Colonic mucosa (tissue), 4 donors: ENCODE measurements at regions not wholly inside any gene's neighbourhood (a gene's known extent, or its start where the extent isn't known, plus 50 kb on each side); places are given as distances from the start of the nearest gene placed in this dataset.

Source experiments
- DNase-seq: peaks from one replicate; pipeline ENCODE4 v3.0.0-alpha.2; 2020
- H3K27ac ChIP-seq: fragments of 200-600 bp; one replicate; pipeline ENCODE4 v1.8.0; 2021
- H3K27me3 ChIP-seq: fragments of 200-600 bp; one replicate; pipeline ENCODE4 v1.8.0; 2021
- H3K36me3 ChIP-seq: fragments of 200-600 bp; one replicate; pipeline ENCODE4 v1.8.0; 2021
- H3K4me1 ChIP-seq: fragments of 200-600 bp; one replicate; pipeline ENCODE4 v1.8.0; 2021; ENCODE audit warnings: mild to moderate bottlenecking
- H3K4me3 ChIP-seq: fragments of 200-600 bp; one replicate; pipeline ENCODE4 v1.8.0; 2021
- H3K9ac ChIP-seq, 2 donors: one replicate each; pipeline ENCODE4 v1.7.0; 2013; ENCODE audit warnings: control low read depth in 2 of 2, low read depth in 2 of 2, low read length in 2 of 2
- H3K9me3 ChIP-seq: fragments of 200-600 bp; one replicate; pipeline ENCODE4 v1.8.0; 2021
- CTCF ChIP-seq: fragments of 200-600 bp; IDR thresholded peaks from one replicate; pipeline ENCODE4 v1.8.0; 2022; ENCODE audit warnings: antibody characterized with exemption, mild to moderate bottlenecking
- intact Hi-C: fragments of 100-400 bp; cut with DNase I; formaldehyde crosslinking; loops from one replicate; pipeline ENCODE4 v1.14.1; 2022
- donor health status: healthy.
- donor health status: DM: no; HTN: no; CAD: no.
- donor health status: DM: no; HTN: no; CAD: no.

GRCh38 chr2:122239440-122239839 is 484.0 kb downstream of the TSN start:
- H3K4me1 ChIP-seq: no peaks in the 10 kb centered on the region

GRCh38 chr2:122244598-122245229 is 489.3 kb downstream of the TSN start:
- no peak for DNase-seq
- Histone ChIP-seq H3K4me1 (no peaks in the 10 kb centered on the region), H3K4me3 (no peak overlapping the region), H3K9me3 (no peaks in the 10 kb centered on the region), H3K9ac (no peak overlapping the region), H3K27me3 (no peaks in the 10 kb centered on the region), H3K36me3 (no peaks in the 10 kb centered on the region), H3K27ac (no peak overlapping the region)
- intact Hi-C loops: no loop called here
- TF ChIP-seq CTCF: no peak

More at GRCh38 chr2:122239440-122239839, 484.0 kb downstream of the TSN start:
- DNase-seq: no peak
- intact Hi-C loops: no loop called here
- H3K36me3 ChIP-seq: no peaks in the 10 kb centered on the region
- no peaks in the 10 kb centered on the region for H3K9me3 ChIP-seq
- H3K9ac ChIP-seq: no peak overlapping the region
- no peak overlapping the region for H3K4me3 ChIP-seq
- H3K27ac ChIP-seq: no peak overlapping the region
- H3K27me3 ChIP-seq: no peaks in the 10 kb centered on the region
- no peak for TF ChIP-seq CTCF

- intact Hi-C loops: no loop called here
- no peak overlapping the region for H3K4me3 ChIP-seq
- no peaks in the 10 kb centered on the region for H3K27me3 ChIP-seq
- no peaks in the 10 kb centered on the region for H3K4me1 ChIP-seq
- no peak overlapping the region for H3K9ac ChIP-seq
- no peaks in the 10 kb centered on the region for H3K36me3 ChIP-seq
- no peak overlapping the region for H3K27ac ChIP-seq
- H3K9me3 ChIP-seq: no peaks in the 10 kb centered on the region
- DNase-seq: no peak
- no peak for TF ChIP-seq CTCF
Observed at GRCh38 chr2:122249673-122250072, 494.2 kb downstream of the TSN start.

GRCh38 chr2:122251158-122251557 is 495.7 kb downstream of the TSN start:
- Histone ChIP-seq H3K9me3 (no peaks in the 10 kb centered on the region), H3K4me3 (no peak overlapping the region), H3K36me3 (no peaks in the 10 kb centered on the region), H3K27me3 (no peaks in the 10 kb centered on the region), H3K27ac (no peak overlapping the region), H3K9ac (no peak overlapping the region), H3K4me1 (no peaks in the 10 kb centered on the region)
- intact Hi-C loops: no loop called here
- DNase-seq: no peak
- TF ChIP-seq CTCF: no peak

GRCh38 chr2:122251566-122251965 is 496.1 kb downstream of the TSN start:
- DNase-seq: no peak
- Histone ChIP-seq H3K36me3 (no peaks in the 10 kb centered on the region), H3K9ac (no peak overlapping the region), H3K9me3 (no peaks in the 10 kb centered on the region), H3K4me3 (no peak overlapping the region), H3K4me1 (no peaks in the 10 kb centered on the region), H3K27ac (no peak overlapping the region), H3K27me3 (no peaks in the 10 kb centered on the region)
- intact Hi-C loops: no loop called here
- TF ChIP-seq CTCF: no peak
